ENCODE measurements at regions not wholly inside any gene's neighbourhood (a gene's known extent, or its start where the extent isn't known, plus 50 kb on each side); places are given as distances from the start of the nearest gene placed in this dataset.

DNA sequence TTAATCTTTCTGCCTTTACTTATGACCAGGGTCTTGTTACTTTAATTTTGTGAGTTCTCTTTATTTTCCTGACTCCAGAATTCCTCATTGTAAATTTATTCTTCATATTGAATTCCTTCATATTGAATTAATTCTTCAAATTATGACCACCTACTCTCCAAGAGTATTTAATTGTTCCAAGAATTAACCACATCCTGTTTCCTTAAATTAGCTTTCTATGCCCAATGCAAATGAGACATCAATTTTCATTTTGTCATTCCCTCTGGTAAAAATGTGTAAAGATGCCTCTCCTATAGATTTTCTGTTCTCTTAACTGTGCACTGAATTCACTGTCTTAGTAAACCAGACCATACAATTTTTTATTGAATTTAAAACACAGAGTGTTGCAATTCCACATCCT lies 211.2 kb upstream of the GRIA4 start:
- intact Hi-C loops (cut with DNase I), result no loop called here
- H3K4me1 ChIP-seq, result no peaks in the 10 kb centered on the region
- no peak for ATAC-seq
- DNase-seq, result no peak
- H3K36me3 ChIP-seq, result no peaks in the 10 kb centered on the region
- no peaks in the 10 kb centered on the region for H3K27me3 ChIP-seq
- H3K27ac ChIP-seq, result no peak overlapping the region
- TF ChIP-seq, protein P1, sequence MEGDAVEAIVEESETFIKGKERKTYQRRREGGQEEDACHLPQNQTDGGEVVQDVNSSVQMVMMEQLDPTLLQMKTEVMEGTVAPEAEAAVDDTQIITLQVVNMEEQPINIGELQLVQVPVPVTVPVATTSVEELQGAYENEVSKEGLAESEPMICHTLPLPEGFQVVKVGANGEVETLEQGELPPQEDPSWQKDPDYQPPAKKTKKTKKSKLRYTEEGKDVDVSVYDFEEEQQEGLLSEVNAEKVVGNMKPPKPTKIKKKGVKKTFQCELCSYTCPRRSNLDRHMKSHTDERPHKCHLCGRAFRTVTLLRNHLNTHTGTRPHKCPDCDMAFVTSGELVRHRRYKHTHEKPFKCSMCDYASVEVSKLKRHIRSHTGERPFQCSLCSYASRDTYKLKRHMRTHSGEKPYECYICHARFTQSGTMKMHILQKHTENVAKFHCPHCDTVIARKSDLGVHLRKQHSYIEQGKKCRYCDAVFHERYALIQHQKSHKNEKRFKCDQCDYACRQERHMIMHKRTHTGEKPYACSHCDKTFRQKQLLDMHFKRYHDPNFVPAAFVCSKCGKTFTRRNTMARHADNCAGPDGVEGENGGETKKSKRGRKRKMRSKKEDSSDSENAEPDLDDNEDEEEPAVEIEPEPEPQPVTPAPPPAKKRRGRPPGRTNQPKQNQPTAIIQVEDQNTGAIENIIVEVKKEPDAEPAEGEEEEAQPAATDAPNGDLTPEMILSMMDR (IDR thresholded peaks at IDR 0.05), result no peak
- H3K4me3 ChIP-seq, result no peak overlapping the region
- H3K9me3 ChIP-seq, result no peaks in the 10 kb centered on the region

- H3K27ac ChIP-seq, result no peak overlapping the region
- TF ChIP-seq, protein P1 (IDR thresholded peaks at IDR 0.05), result no peak
- ATAC-seq, result no peak
- no peak for DNase-seq
- no peak overlapping the region for H3K4me3 ChIP-seq
- no peaks in the 10 kb centered on the region for H3K36me3 ChIP-seq
- H3K4me1 ChIP-seq, result no peaks in the 10 kb centered on the region
- no peaks in the 10 kb centered on the region for H3K9me3 ChIP-seq
- no peaks in the 10 kb centered on the region for H3K27me3 ChIP-seq
- intact Hi-C loops (cut with DNase I), result no loop called here
These were observed 216.5 kb upstream of the GRIA4 start for GRCh38 chr11:105393326-105393725.

DNA sequence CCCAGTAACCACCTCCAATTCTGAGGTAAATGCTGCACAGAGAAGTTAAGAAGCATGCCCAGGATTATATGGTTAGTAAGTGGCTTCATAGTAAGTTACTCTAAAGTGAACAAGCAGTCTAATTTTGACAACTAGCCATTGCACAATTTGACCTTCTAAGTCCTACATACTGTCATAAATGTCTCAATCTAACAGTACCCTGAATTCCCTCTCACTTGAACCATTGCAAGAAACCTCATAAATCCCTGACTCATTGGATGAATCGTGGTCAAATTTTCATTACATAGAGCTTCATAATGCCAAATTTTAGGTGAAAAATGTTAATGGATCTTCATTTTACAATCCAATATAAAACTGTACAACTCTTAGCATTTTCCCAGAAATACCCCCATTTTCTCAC lies 217.3 kb upstream of the GRIA4 start:
- TF ChIP-seq, protein P1 (IDR thresholded peaks at IDR 0.05), result no peak
- H3K27me3 ChIP-seq, result no peaks in the 10 kb centered on the region
- ATAC-seq (no peak), DNase-seq (no peak)
- H3K27ac ChIP-seq, result no peak overlapping the region
- no peak overlapping the region for H3K4me3 ChIP-seq
- H3K36me3 ChIP-seq, result no peaks in the 10 kb centered on the region
- no peaks in the 10 kb centered on the region for H3K4me1 ChIP-seq
- no peaks in the 10 kb centered on the region for H3K9me3 ChIP-seq
- intact Hi-C loops (cut with DNase I), result no loop called here

DNA sequence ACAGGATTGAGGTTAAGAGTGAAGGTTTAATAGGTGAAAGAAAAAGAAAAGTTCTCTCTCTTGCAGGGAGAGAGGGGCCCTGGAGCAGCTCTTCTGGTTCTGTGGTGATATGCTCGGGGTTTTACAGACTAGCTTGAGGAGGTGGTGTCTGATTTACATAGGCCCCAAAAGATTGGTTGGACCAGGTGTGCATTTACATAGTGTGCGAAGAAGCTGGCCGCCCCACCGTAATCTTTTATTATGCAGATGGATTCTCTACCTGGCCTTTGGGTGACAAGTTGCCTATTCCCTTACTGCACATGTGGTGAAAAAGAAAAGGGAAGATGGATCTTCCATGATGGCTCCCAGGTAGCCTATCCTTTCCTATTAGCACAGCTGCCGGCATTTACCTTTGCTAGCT lies 219.9 kb upstream of the GRIA4 start:
- Histone ChIP-seq H3K36me3 (no peaks in the 10 kb centered on the region), H3K4me3 (no peak overlapping the region), H3K4me1 (no peaks in the 10 kb centered on the region), H3K27ac (no peak overlapping the region), H3K27me3 (no peaks in the 10 kb centered on the region), H3K9me3 (no peaks in the 10 kb centered on the region)
- no peak for DNase-seq
- intact Hi-C loops (cut with DNase I), result no loop called here
- TF ChIP-seq, protein P1 (IDR thresholded peaks at IDR 0.05), result no peak
- ATAC-seq, result no peak

- H3K36me3 ChIP-seq, result no peaks in the 10 kb centered on the region
- H3K9me3 ChIP-seq, result no peaks in the 10 kb centered on the region
- ATAC-seq (no peak), DNase-seq (no peak)
- TF ChIP-seq, protein P1 (IDR thresholded peaks at IDR 0.05), result no peak
- H3K27ac ChIP-seq, result no peak overlapping the region
- H3K27me3 ChIP-seq, result no peaks in the 10 kb centered on the region
- H3K4me1 ChIP-seq, result no peaks in the 10 kb centered on the region
- no peak overlapping the region for H3K4me3 ChIP-seq
- intact Hi-C loops (cut with DNase I), result no loop called here
These were observed 221.9 kb upstream of the GRIA4 start for GRCh38 chr11:105388006-105388405.

DNA sequence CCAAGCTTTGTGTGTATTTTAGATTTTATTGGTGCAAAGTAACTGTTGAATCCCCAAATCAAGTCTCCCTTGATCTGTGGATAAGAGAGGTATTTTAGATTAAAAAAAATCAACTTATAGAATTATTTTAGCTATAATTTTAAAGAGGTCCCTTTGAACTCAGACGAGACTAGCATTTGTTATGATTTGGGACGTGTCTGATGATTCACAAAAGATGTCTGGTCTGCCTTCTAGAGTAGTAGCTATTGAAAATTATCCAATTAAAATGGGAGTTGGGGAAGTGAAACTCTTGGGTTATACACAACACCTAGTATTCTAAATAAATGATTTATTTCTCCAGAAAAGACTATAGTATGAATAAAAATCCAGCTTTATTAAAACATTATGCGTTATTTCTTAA lies 227.9 kb upstream of the GRIA4 start:
- Histone ChIP-seq H3K4me1 (no peaks in the 10 kb centered on the region), H3K27me3 (no peaks in the 10 kb centered on the region), H3K4me3 (no peak overlapping the region), H3K27ac (no peak overlapping the region), H3K9me3 (no peaks in the 10 kb centered on the region), H3K36me3 (no peaks in the 10 kb centered on the region)
- TF ChIP-seq, protein P1 (IDR thresholded peaks at IDR 0.05), result no peak
- ATAC-seq (no peak), DNase-seq (no peak)
- intact Hi-C loops (cut with DNase I), result no loop called here
